GM12865 (cell line): ENCODE measurements at regions not wholly inside any gene's neighbourhood (a gene's known extent, or its start where the extent isn't known, plus 50 kb on each side); places are given as distances from the start of the nearest gene placed in this dataset.

Source experiments
- DNase-seq: peaks from one replicate; pipeline ENCODE4 v3.0.0; 2010; ENCODE audit warnings: low read depth
- H3K4me3 ChIP-seq: 2 replicates; pipeline ENCODE4 v1.5.1; 2011; ENCODE audit warnings: mild to moderate bottlenecking, low read depth, low read length, control low read depth
- TF ChIP-seq, protein P1 (sequence below): IDR thresholded peaks from 2 replicates; pipeline ENCODE4 v1.5.1; 2011; ENCODE audit warnings: low read length, control low read depth, low read depth, inconsistent platforms; ENCODE audit not compliant: insufficient read depth; ENCODE audit errors: missing control alignments

DNA sequence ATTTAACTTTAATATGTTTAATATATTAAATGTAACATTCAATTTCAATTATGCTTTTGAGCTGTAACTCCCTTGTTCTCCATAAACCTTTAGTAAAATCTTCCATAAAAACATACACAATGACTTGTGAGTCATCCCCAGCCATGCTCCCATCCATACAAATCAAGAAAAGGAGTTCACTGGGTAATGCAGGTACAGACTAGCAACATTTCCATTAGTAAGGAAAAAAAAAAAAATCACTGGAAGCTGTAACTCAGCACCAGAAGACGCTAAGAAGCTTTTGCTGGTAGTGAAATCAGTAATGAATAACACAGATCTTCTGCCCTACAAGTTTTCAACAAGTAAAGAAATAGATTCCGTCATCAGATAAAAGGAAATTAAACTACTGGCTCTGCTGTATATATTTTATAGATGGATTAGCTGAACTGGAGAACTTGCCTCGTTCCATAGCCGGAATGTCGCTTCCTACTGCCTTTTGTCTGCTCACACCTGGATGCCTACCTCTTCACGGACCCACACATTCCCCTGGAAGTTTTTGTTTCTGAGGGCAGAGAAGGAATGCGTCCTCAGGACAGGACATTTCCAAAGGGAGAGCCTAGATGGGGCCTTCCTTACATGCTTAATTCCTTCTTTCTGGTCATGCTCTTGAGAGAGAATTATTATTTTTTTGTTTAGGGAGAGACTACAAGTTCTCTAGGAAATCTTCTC is 298.4 kb upstream of the ANKRD50 start:
- DNase-seq: no peak
- TF ChIP-seq, protein P1, sequence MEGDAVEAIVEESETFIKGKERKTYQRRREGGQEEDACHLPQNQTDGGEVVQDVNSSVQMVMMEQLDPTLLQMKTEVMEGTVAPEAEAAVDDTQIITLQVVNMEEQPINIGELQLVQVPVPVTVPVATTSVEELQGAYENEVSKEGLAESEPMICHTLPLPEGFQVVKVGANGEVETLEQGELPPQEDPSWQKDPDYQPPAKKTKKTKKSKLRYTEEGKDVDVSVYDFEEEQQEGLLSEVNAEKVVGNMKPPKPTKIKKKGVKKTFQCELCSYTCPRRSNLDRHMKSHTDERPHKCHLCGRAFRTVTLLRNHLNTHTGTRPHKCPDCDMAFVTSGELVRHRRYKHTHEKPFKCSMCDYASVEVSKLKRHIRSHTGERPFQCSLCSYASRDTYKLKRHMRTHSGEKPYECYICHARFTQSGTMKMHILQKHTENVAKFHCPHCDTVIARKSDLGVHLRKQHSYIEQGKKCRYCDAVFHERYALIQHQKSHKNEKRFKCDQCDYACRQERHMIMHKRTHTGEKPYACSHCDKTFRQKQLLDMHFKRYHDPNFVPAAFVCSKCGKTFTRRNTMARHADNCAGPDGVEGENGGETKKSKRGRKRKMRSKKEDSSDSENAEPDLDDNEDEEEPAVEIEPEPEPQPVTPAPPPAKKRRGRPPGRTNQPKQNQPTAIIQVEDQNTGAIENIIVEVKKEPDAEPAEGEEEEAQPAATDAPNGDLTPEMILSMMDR: no peak
- no peak overlapping the region for H3K4me3 ChIP-seq

DNA sequence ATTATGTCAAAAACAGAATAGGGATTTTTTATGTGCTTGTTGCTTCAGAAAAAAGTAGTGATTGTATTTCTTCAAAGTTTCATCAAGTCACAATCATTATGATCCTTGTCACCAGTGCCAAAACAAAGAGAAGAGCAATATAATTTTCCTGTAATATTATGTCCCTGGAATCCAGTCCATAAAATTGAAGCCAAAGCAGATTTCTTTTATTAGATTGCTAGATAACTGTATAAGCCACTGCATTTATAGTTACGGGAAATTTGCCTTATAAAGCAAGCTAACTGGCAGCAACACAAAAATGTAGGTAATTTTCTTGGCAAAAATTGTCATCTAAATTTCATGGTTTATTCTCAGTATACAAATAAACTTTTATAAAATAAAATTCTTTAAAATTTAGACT is 296.1 kb upstream of the ANKRD50 start:
- H3K4me3 ChIP-seq: no peak overlapping the region
- TF ChIP-seq, protein P1: no peak
- DNase-seq: no peak

DNA sequence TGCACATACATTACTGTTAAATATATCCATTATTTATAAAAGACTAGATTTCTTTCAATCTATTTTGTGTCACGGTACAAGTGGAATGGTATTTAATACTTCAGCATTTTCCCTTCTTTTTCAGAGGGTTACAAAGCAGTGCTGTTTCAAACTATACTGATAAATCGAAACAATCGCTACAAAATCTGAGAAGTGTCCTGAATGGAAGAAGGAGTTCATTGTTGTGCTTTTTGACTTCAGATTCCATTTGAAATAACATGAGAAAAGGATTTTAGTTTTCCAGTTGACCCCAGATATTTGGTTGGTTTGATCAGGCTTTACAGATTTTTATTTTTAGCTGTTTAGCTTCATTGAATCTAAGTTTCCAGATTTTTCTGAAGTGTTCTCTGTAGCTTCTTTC is 292.1 kb upstream of the ANKRD50 start:
- H3K4me3 ChIP-seq: no peak overlapping the region
- no peak for DNase-seq
- TF ChIP-seq, protein P1: no peak

DNA sequence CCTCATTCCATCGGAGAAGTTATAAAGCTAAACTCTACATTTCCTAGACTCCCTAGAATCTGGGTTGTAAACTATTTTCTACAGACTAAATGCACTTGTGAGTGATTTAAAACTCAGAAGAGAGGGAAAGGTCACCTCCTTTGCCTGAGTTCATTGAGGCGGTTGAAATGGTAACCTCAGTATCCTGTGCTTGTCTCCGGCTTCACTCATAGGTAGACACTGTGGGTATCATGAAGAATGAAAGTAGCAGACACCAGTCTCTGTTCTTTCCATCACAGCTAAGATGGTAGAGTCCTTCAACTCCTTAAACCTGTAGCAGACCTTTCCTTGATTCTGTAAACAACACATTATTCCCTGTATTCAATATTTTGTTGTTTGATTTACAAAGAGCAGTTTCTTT is 291.3 kb upstream of the ANKRD50 start:
- TF ChIP-seq, protein P1: no peak
- no peak overlapping the region for H3K4me3 ChIP-seq
- no peak for DNase-seq

DNA sequence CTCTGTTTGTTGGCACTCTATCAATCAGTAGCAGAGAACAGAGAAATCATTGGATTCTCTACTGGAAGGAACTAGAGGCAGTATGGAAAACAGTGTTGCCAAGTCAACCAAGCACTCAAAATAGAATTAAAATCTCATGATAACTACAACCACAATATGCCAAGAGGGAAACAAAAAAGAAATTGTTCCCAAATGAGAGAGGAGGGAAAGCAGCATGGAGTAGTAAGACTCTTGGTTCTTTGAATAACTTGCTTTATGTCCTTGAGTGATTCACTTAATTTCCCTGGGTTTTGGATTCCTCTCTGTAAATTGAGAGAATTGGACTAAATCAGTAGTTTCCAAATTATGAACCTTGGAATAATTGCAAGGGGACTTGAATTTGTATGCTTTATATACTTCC is 285.5 kb upstream of the ANKRD50 start:
- no peak overlapping the region for H3K4me3 ChIP-seq
- TF ChIP-seq, protein P1: no peak
- DNase-seq: no peak

DNA sequence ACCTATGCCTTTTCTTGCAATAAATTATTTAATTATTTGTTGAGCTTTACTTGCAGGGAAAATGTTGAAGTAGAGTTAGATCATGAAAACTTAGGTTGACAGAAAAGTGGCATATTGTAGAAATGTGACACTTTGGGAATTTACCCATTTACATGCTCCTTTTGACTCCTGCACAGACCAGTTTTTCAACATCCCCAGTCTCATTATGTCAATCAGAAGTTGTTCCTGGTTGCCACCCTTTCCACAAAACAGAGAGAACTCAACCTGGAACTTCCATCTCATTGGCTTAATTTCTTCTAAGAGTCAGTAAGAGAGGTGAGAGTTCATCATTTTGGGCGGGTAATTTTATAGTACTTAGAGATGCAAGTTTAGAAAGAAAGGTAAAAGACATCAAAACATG is 284.6 kb upstream of the ANKRD50 start:
- TF ChIP-seq, protein P1: no peak
- DNase-seq: no peak
- no peak overlapping the region for H3K4me3 ChIP-seq

DNA sequence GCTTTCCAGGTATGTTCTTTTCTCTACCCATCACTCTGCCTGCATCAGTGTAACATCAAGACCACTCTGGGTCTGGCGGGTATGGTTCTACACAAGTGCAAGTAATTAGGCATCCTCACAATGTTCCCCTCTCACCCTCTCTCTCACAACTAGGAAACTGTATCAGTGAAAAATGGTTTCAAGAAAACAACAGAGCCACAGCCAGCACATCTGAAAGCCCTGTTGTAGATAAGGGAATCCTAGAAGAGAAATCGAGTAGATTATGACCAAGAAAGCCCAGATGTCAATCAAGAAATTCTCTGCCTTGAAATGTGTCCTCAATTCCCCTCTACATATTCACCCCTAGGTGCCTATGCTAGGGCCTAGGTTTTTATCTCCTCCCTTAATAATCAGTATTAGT is 281.3 kb upstream of the ANKRD50 start:
- TF ChIP-seq, protein P1: no peak
- no peak for DNase-seq

More for the DNA sequence above, 281.3 kb upstream of the ANKRD50 start:
- no peak overlapping the region for H3K4me3 ChIP-seq
